Stimulated activated CD4-positive, alpha-beta T cell treated with anti-CD3 and anti-CD28 coated beads, TNF-alpha, amount 100 ng/mL, for 48 hours (primary cell): ENCODE measurements at regions not wholly inside any gene's neighbourhood (a gene's known extent, or its start where the extent isn't known, plus 50 kb on each side); places are given as distances from the start of the nearest gene placed in this dataset.

Experiments used
- DNase-seq, 3 donors: peaks; one replicate each; pipeline ENCODE4 v3.0.0-alpha.2; 2020; ENCODE audit warnings: low read depth in 3 of 3

DNA sequence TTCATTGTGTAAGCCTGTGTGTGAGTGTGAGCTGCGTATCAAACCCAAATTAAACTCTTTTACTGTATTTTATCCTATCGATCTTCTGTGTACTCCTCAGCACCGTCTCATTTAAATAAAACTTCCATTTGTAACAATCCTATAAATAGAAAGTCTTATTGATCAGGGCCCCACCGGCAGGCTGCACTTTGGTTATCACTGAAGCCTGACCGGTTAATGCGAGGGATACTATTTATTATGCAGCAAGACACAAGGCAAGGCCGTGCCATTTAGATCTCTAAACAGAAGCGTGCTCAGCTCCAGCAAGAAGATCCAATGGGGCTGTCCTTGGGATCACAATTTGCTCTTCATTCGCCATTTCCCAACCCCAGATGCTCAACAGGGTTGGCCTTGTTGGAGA is 252.6 kb upstream of the TSHZ3 start:
- DNase-seq, result no peak

DNA sequence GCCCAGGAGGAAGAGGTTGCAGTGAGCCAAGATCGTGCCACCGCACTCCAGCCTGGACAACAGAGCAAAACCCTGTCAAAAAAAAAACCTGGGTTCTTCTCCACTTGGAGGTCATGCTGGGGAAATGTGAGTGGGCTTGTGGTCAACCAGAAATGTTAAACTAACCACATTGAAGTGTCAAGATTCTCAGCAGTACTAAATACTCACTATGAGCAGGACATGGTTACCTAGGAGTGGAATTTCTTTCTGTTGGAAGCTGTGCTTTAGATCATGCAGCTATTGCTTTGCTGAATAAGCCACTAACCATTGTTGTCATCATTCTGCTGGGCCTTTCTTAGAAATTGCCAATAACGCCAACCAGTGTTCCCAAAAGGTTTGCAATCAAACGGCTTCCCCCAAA is 253.3 kb upstream of the TSHZ3 start:
- no peak for DNase-seq

DNA sequence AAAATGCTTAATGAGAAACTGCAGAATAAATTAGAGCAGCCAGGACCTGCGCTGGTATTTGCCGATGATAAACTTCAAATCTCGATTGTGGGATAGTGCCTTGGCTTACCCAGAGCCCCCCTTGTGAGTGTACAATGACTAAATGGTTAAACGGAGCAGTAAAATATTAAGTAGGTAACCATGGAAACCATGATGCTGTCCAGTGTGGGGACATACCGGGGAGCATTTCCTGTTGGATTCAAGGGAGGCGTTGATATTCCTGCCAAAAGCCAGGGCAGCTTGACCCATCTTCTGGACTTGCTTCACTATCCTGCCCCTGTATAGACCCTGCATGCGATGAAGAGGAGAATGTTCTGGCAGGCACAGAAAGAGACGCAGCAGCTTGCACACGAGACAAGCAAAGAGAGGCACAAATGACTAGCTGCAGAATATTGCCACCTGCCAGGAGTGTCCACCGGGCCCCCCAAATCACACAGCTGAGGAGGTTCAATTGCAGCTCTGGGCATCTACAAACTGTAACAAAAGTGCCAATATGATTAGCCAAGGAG is 255.3 kb upstream of the TSHZ3 start:
- no peak for DNase-seq

DNA sequence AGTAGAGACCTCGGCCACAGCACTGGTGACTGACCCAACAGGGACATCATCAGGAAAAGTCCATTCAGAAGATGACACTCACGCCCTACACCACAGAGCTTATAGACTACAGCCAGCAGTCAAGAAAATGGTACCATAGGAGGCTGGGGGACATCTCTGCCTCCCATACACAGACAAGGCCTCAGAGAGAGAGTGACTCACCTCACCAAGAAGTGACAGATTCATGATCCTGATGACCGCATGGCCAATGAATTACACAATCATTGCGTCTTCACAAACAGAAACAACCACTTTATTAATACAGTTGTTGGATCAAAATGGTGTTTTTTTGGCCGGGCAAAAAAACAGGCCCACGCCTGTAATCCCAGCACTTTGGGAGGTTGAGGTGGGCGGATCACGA is 260.8 kb upstream of the TSHZ3 start:
- DNase-seq, result no peak

DNA sequence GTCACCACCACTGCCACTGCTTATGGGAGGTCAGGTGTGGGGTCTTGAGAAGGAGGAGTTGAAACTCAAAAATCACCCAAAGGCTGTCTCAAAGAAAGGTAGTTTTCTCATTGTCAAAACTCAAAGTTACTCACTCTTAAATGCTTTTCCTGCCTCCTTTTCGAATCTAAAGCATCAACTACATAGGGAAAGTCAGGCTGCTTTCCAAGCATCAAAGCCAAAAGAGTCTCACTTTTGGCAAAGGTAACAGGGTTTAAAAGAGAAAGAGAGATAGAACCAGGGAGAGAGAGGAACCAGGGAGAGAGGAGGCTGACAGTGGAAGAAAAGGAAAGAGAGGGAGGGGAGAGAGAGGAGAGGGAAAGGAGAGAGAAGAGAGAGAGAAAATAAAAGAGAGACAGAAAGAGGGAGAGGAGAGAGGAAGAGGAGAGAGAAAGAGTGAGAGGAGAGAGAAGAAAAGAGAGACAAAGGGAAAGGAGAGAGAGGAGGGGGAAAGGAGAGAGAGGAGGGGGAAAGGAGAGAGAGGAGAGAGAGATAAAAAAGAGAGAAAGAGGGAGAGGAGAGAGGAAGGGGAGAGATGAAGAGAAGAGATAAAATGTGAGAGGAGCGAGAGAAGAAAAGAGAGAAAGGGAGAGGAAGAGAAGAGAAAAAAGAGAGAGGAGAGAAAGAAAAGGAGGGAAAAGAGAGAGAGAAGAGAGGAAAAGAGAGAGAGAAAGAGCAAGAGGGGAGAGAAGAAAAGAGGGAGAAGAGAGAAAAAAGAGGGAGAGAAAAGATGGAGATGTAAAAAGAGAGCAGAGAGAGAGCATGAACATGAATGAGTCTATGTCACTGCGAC is 262.0 kb upstream of the TSHZ3 start:
- no peak for DNase-seq

DNA sequence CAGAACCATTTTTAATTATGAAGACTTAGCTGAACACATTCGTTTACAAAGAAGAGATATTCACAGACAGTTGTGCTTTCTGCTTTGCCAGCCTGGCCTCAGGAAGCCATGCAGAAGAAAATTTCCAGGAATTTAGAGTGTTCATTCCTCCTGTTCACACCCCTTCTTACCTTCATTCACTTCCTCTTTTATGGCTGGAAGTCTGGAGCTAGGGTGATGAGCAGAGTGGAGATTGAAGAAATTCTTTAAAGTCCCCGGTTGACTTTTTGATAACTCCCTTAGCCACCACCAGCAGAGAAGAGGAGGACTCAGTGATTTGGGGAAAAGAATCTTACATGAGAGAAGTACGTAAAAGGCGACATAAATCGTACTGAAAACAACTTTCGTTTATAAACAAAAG is 263.6 kb upstream of the TSHZ3 start:
- DNase-seq, result no peak

DNA sequence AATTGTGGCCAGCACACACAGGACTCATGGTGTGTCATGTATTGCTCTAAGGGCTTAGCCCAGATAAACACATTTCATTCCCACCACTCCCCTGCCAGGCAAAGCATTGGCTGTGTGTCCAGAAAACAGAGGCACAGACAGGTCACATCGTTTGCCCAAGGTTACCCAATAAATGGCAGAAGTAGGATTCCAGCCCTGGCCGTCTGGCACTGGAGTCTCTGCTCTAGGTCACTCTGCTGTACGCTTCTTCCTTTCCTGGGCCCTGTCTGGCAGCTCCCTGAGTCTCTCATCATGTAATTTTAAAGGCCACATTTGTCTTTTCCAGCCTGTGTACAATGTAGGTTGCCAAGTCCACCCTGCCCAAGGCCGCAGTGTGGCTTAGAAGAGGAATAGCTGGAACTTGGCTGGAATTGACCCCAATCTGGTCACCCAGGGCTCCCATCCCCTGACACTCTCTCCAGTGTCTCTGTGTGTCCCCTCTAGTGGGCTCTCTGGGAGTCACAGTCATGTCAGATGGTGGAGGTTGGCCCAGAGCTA is 264.5 kb upstream of the TSHZ3 start:
- DNase-seq, result no peak

DNA sequence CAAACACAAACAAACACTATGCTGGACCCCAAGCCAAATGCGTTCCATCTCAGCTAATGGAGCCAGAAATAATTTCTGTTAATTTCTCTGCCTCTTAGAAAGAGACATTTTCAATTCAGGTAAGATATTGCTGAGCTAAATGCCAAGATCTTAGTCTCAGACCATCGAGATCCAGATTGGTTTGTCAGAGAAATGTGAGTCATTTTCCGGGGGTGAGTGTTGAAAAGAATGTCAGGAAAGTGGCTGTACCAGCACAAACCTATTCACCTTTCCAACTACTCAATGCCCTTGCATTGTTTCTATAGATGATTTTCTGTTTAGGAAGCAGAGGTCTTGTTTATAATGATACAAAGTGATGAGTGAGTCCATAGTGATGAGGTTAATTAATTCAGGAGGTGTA is 266.8 kb upstream of the TSHZ3 start:
- no peak for DNase-seq

DNA sequence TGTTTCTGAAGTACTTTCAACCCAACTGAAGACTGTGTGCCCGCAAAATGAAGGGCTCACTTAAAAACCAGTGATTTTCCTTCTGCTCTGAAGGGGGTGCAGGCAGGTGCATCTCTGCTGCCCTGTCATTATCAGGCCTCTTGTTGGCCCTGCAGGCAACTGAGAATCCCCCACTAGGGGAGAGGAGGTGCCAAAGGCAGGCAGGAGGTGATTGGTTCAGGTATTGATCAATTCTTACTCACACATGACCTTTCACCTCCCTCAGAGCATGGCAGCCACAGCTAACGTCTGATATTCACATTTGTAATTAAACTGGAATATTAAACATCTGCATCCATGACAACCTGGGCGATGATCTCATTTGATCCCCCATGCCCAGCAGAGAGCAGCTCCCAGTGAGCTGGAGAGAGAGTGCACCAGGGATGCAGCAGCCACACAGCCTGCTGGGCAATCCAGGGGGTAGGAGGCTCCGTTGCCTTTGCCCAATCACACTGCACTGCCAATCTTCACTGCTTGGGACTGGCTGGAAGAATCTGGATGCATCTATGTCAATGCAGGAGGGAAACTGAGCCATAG is 267.9 kb upstream of the TSHZ3 start:
- no peak for DNase-seq

DNA sequence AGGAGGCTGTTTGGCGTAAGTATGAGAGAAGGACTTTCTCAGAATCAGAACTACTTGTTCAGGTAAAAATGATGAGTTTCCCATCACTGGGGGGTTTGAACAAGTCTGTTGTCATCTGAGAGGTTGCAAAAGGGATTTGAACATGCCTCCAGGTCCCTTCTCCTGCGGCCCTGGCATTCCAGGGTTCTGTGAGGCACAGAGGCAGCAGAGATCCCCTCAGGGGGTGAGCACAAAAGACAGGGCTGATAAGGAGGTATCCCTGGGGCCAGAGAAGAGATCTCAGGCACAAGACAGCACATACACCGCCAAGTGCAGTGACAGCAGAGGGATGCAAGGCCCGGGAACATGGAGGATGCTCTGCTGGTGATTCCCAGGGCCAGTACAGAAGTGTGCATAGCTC is 275.8 kb upstream of the TSHZ3 start:
- no peak for DNase-seq

DNA sequence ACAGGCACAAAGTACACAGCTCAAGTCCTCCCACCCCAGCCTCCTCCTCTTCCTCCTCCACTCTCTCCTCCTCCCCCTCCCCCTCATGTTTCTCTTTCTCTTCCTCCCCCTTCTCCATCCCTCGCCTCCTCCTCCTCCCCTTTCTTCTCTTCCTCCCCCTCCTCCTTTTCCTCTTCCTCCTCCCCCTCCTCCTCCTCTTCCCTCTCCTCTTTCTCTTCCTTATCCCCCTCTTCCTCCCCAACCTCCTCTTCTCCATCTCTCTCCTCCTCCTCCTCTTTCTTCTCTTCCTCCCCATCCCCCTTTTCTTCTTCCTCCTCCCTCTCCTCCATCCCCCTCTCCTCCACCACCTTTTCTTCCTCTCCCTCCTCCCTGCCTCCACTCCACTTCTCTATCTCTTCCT is 276.3 kb upstream of the TSHZ3 start:
- no peak for DNase-seq

DNA sequence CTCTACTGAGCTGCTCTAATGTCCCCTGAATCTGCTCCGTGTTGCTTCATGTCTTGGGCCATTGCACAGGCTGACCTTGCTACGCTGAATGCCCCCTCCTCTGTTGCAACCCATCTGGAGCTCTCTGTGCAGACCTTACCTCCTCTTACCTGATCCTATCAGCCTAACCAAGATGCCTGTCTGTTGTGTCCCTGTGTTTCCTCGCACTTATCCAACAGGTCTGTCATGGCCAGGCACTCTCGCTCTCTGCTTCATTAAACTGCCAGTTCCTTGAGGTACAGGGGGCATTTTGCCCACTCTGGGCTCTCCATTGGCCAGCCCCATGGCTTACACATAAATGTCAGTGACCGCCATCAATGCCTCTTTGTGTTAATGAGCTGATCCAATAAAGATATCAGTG is 277.7 kb upstream of the TSHZ3 start:
- DNase-seq, result no peak

DNA sequence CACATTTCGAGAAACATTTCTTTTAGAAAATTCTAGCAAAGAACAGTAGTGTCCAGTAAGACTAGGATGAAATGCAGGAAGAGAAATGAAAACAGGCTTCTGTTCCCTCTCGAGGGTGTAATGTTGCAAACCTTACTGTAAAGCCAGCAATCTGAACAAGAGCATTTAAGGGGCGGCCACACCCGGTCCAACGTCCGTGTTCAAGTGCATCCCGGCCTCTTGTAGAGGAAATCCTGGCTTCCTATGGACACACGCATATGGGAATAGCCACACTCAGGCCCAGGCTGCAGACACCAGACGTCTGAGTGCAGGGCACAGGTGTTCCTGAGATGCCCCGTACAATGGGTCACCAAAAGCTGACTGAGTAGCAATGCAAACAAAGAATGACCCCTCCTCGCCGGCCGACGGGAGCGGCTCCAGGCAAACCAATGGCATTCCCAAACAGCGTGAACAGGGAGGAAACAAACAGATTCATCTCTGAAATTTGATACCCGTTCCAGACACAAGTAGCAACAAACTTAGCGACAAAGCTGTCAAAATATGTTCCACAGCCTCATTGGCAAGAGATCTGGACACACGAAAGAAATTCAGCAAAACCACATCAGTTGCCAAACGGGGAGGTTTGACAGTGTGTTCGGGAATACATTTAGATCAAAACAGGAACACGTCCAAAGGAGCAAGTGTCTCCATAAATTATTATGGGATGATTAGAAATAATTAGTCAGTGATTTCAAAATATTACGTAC is 278.6 kb upstream of the TSHZ3 start:
- DNase-seq, result no peak

DNA sequence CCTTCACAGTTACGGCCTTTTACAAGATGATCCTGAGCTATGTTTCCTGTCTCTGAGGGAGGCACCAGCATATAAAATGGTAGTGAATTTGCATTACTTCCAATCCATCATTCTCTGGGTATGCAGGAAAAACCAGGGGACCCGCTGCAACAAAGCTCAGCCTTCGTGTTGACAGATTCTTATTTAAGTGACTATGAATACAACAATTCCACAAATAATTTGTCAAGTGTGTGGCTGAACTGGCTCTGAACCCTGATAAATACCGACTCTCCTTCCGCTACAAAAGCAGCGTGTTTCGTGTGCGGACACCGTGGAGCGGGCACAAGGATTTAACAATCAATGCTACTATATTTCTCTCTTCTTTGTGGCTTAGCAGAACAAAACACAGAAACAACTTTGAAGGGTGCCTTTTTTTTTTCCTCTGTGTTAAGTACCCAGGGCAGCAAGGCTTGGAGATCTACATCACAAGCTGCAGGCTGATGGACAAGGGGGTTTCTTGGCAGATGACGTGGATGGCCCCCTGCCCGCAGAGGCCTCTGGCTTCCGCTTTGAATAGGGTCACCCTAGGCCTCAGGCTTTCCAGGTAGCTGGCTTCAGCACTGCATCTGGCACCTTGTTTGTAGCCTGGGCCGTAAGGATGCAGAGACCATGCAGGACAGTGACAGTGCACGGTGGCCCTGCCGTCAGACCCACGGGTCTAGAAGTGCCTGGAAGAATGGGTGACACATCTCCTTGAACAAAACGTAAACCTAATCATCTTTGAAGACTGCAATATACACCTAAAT is 280.5 kb upstream of the TSHZ3 start:
- no peak for DNase-seq

DNA sequence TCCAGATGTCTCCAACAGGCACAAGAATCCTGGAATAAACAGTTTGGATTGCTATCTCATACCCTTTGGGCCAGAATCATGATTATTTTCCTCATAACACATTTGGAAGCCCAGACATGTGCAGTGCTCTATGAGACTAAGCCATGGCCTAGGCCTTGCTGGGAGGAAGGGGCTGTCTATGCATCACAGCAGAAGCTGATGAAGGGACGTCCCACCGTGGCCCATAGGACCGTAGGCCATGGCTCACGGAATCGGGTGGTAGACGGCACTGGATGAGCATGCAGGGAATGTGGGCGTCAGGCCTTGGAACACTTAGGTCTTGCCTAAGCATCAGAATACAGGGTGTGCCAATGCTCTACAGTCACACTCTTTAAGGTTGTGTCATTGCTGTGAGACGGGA is 283.8 kb upstream of the TSHZ3 start:
- DNase-seq, result no peak

DNA sequence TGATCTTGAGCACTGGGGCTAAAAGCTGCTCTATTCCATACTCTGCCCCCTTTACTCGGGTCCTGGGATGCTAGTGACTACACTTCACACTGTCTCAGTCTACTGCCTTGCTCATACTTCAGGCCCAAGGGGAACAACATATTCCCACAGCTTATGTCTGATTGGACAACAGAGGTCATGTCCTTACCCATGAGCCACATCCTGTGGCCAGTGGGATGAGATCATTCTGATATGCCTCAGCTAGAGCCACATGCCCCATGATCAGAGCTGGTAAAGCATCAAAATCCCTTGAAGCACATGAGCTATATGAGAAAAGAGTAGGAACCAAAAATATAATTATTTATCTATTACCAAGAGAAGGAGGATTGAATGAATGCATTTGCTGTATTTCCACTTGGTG is 290.1 kb upstream of the TSHZ3 start:
- DNase-seq, result no peak

DNA sequence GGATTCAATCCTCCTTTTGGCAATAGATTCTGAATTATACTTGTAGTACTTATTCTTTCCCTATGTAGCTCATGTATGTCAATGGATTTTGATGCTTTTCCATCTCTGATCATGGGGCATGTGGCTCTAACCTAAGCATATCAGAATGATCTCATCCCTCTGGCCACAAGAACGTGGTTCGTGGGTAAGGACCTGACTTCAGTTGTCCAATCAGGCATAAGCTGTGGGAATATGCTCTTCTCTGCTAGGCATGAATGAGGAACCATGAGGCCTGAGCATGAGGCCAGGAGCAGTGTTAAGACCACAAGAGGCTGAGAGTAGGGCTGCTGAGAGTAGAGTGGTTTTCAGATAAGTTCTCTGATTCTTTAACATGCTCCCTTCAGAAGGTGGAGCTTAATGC is 292.4 kb upstream of the TSHZ3 start:
- DNase-seq, result no peak

DNA sequence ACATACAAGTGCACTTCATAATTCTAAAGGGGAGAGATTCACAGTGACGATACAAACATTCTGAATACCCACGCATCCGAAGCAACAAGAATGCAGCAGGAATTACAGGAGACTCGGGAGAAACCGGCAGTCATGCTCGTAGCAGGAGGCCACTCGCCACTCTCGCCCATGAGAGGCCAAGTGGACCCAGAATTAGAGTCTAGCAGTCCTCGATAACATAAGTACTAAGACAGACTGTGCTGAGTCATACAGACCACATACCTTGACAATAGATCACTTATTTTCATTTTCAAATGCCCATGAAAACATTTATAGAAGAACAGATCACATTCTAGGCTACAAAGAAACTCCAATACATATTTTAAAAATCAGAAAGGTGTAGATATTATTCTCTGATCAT is 299.1 kb upstream of the TSHZ3 start:
- DNase-seq, result no peak

DNA sequence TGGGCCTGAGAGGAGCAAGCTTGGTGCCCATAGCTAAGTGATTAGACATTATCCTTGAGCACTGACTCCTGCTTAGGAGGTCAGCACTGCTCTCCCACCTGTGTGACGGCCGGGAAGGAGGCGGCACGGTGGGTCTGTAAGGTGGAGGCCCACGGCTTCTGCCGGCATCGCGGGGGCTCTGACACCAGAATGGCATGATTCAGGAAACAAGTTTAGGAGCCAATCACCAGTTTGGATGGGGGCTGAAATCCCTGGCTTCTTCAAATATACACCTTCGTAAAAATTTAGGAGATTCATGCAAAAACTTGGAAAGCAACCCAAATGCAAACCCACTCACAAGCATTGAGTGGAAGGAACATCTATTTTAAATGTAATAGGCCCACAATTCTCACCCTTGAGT is 307.3 kb upstream of the TSHZ3 start:
- DNase-seq, result no peak

DNA sequence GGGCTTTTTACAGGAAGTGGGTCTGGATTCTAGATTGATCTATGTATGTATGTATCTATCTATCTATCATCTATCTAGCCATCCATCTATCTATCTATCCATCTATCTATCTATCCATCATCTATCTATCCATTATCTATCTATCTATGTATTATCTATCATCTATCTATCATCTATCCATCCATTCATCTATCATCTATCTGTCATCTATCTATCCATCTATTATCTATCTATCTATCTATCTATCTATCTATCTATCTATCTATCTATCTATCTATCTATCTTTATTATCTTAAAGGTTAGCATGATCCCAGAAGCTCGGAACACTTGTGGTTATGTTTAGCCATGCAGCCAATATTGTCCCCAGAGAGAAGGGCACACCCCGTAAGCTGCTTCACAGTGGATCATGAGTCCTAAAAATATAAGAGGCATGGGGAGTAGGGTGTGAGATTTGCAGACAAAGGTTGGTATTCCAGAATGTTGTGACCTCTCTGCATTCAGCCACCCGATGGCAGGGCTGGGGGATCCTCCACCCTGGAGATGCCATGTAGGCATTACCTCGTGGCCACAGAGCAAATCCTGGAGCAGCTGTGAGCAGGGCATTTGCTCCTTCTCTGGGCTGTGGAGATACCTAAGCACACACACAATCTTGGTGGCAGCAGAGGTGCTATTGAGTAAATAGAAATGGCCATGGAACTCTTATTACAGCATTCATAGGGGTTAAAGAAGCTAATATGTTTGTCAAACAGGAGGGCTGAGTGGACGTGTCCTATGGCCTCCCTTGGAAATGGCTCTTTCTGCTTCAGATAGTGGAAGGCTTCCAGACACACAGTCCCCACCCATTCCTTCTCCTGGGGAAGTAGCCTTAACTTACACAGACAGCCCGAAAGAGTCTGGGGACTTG is 310.0 kb upstream of the TSHZ3 start:
- no peak for DNase-seq

DNA sequence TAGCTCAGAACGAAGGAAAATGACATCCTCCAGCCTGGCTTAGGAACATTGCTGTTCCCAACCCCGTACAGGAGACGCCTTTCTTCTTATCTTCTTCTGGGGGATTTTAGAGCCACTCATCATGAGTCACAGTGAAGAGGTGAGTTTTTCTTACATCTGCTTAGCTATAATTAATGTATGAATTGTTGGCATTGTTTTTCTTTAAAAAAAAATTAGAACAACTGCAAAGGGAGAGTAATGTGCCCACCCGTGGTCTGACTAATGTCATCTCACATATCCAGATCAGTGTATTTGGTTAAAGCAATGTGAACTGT is 310.6 kb upstream of the TSHZ3 start:
- DNase-seq, result no peak
